ENCODE measurements at regions not wholly inside any gene's neighbourhood (a gene's known extent, or its start where the extent isn't known, plus 50 kb on each side); places are given as distances from the start of the nearest gene placed in this dataset.
"Not testable (repeated sequence)": the region's sequence is repeated elsewhere in the genome, so short reads cannot be mapped to it uniquely, and the experiment has no call there.

DNA sequence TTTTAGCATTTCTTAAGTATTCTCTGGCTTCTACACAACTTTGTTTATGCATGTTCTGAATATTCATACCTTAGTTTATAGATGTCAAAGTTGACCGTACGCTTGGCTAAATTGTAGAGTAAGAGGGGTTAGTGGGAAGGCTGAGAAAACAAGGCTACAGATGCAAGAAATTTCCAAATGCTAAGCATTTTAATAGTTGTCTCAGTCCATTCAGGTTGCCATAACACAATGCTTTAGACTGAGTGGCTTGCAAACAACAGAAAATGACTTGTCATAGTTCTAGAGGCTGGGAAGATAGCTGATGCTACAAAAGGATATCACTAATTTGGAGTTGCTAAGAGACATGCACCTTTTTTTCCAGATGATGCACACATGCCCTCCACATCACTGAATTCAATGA, 53.0 kb upstream of the C1QTNF3 start:
- DNase-seq (ENCODE audit: low spot score) = not testable (repeated sequence)

DNA sequence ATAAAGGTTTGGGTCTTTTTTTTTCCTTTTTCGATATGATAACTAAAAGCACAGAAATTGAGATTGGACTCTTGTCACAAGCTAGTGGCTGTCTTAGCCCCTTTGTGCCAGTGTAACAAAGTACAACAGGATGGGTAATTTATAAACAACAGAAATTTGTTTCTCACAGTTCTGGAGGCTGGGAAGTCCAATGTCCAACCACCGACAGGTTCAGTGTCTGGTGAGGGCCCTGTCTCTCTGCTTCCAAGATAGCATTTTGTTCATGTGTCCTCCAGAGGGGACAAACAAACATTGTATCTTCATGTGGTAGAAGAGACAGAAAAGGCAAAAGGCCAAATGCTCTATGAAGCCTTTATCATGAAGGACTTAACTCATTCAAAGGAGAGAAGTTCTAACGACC, 56.9 kb upstream of the C1QTNF3 start:
- DNase-seq (ENCODE audit: low spot score) = not testable (repeated sequence)

DNA sequence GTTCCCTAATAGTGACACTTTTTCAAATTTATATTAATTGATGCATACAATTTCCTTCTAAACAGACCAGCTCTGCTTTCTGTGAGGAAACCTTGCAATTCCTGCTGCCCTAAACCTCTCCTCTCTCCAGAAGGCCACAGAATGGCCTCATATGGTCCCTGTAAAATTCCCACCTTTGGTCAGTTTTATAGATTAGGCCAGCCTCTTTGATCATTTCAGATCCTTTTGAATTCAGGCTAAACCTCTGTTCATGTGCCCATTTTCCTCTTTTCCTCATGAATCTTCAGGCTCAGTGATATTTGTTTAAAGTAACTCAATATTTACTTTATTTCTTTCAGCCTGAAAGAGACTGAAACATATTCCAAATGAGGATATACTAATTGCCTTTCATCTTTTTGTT, 58.6 kb upstream of the C1QTNF3 start:
- not testable (repeated sequence) for DNase-seq (ENCODE audit: low spot score)

DNA sequence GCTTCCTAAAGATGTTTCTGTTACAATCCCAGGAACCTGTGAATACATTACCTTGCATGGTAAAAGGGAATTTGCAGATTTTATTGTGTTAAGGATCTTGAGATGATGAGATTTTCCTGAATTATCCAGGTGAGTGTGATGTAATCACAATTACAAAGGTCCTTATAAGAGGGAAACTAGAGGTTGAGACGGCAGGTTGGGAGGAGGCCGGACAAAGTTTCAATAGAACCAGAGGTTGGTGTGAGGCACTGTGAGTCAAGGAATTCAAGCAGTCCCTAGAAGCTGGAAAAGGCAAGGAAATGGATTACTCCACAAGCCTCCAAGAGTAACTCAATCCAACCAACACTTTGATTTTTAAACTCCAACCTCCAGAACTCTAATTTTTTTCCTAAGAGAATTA, 65.9 kb upstream of the C1QTNF3 start:
- not testable (repeated sequence) for DNase-seq (ENCODE audit: low spot score)

DNA sequence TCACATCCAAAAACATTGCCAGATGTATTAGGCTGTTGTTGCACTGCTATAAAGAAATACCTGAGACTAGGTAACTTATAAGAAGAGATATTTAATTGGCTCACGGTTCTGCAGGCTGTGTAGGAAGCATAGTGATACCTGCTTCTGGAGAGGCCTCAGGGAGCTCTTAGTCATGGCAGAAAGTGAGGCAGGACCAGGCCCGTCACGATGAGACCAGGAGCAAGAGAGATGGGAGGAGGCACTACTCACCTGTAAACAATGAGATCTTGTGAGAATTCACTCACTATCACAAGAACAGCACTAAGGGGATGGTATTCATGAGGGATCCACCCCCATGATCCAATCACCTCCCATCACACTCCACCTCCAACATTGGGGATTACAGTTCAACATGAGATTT, 81.3 kb upstream of the C1QTNF3 start:
- not testable (repeated sequence) for DNase-seq (ENCODE audit: low spot score)

DNA sequence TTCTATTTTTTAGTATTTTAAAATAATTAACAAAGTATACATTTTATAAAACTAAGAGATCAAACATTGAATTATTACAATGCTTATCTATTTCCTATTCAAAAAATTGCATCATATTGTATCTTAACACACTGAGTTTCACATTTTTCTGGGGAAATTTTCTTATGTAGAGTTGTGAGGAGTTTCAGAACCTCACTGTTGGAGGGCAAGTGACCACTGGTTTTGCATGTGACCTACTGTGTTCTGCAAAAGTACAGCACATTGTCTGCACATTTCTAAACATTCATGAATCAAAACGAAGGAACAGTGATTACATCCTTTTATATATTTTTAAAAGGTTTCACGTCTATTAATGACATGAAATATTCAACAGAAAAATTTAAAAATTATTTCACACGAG, 82.3 kb upstream of the C1QTNF3 start:
- not testable (repeated sequence) for DNase-seq (ENCODE audit: low spot score)

DNA sequence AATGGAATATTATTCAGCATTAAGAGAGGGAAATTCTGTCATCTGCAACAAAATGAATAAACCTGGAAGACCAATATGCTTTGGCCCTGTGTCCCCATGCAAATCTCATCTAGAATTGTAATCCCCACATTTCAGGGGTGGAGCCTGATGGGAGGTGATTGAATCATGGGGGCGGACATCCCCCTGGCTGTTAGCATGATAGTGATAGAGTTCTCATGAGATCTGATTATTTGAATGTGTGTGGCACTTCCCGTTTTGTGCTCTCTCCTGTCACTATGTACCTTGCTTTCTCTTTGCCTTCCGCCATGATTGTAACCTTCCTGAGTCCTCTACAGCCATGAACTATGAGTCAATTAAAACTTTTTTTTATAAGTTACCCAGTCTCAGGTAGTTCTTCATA, 83.7 kb upstream of the C1QTNF3 start:
- DNase-seq (ENCODE audit: low spot score) = not testable (repeated sequence)

DNA sequence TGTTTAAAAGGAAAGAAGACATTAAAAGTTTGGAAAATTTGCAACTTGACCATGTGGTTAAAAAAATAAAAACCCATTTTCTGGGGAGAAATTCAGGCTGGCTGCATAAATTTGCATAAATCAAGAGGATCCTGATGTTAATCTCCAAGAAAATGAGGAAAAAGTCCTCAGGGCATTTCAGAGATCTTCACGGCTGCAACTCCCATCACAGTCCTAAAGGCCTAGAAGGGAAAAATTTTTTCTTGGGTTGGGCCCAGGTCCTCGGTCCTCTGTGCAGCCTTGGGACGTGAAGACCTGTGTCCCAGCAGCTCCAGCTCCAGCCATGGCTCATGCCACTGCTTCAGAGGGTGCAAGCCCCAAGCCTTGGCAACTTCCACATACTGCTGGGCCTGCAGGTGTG, 84.8 kb upstream of the C1QTNF3 start:
- DNase-seq (ENCODE audit: low spot score) = not testable (repeated sequence)

DNA sequence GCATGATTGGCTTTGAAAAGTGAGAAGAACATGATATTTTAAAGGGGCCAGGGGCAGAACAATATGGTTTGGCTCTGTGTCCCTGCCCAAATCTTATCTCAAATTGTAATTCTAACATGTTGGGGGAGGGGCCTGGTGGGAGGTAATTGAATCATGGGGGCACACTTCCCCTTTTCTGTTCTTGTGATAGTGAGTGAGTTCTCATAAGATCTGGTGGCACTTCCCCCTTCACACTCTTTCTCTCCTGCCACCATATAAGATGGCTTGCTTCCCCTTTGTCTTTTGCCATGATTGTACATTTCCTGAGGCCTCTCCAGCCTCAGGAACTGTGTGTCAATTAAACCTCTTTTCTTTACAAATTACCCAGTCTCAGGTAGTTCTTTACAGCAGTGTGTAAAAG, 85.9 kb upstream of the C1QTNF3 start:
- not testable (repeated sequence) for DNase-seq (ENCODE audit: low spot score)

DNA sequence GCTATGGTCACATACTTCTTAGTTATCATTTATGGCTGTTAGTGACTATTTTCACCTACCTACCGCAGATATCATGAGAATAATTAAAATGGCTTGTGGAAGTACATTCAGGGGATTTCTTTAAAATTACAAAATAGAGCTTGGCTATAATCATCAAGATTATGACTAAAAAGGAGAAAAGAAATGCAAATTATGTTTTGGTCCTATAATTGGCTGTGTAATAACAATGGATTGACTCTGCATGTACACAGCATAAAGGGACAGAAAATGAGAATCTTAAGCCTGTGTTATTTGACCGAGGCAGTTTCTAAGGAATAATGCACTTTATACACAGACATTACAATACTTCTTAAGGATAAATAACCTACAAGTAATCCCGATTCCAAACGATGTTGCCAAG, 112.0 kb upstream of the C1QTNF3 start:
- DNase-seq (ENCODE audit: low spot score) = not testable (repeated sequence)

DNA sequence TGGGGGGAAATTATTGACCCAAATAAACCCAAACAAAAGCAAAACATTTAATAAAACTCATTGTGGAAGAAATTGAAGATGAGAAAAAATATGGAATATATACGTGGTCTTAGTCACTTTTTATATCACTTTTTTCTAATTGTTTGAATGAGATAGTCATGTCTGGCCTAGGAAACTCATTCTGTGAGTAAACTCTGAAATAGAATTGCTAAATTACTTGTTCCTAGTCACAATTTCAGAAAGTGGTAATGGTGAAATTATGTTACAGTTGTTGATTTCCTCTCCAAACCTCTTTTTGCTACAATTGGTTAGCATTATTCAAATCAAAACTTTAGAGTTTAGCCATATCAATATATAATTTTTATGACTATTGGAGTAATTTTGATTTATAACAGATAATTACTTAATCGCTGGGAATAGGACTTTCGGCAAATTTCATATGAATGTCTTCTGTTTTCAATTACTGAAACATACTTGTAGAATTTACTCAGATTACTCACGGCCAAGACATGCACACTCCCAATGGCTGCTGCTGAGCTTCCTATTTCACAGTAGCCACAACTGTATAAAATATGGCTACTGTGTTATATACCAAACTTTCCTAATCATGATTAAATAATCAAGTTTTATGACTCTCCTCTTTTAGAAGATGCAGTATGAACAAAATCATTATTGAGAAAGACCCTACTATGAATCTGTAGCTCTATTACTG, 113.8 kb upstream of the C1QTNF3 start:
- DNase-seq (ENCODE audit: low spot score) = not testable (repeated sequence)

DNA sequence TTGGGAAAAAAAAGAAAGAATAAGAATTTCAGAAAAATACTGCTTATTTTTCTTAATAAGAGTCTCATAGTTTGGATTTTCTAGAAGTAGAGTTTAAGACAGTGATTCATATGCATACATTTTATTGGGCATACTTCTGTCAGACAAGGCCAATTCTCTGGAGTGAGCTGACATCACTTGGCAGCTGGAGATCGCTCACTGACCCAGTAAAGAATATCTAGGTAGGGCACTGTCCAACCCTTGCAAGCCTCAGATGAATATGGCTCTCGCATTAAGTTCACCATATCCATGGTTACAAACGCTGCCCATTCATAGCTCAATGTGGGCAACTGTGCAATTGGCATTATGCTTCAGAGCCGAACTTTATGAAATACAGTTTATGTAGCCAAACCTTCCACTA, 117.9 kb upstream of the C1QTNF3 start:
- DNase-seq (ENCODE audit: low spot score) = not testable (repeated sequence)

DNA sequence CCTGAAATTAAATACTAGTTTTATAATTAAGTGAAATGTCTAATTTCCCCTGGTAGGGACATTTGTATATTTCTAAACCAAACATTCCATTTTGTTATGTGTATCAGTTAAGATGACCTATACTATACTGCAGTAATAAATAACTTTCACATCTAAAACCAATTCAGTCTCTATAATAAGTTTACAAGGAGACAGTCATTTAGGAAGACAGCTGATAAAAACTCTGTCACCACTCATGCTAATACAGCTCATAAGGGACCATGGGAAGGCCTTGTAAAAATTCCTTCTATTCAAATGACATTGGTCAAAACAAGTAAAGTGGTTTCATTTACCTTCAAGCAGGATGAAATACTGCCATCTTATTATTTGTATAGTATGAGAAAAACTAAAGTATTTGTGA, 128.4 kb upstream of the C1QTNF3 start:
- DNase-seq (ENCODE audit: low spot score) = not testable (repeated sequence)

DNA sequence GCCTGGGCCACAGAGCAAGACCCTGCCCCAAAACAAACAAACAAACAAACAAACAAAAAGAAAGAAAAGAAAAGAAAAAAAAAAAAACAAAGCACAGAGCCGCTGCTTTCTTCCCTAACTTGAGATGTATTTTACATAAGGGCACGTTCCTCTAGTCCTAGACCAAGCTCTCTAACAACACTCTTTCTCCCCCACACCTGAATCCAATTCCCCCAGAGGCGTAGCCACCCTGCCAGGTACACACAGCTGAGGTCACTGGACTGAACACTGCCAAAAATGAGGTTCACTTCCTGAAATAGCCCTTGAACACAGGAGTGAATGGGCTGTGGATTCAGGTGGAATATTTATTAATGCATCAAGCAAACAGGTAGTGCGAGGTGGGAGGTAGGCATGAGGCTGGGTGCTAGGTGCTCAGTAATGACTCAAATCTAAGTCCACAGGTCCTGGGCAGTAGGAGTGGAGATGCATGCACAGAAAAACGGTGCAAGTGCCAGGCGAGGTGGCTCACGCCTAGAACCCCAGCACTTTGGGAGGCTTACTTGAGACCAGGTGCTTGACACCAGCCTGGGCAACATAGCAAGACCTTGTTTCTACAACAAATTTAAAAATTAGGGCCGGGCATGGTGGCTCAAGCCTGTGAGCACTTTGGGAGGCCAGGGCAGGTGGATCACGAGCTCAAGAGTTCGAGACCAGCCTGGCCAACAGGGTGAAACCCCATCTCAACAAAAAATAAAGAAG, 136.6 kb upstream of the C1QTNF3 start:
- not testable (repeated sequence) for DNase-seq (ENCODE audit: low spot score)

DNA sequence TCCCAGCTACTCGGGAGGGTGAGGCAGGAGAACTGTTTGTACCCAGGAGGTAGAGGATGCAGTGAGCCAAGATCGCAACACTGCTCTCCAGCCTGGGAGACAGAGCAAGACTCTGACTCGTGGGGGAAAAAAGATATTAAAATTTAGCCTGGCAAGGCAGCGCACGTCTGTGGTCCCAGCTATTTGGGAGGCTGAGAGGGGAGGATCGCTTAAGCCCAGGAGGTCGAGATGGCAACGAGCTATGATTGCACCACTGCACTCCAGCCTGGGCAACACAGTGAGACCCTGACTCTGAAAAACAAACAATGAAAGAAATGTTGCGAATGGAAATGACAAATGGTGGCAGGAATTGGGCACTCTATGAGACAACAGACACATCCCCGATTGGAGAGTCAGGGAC, 137.2 kb upstream of the C1QTNF3 start:
- not testable (repeated sequence) for DNase-seq (ENCODE audit: low spot score)

DNA sequence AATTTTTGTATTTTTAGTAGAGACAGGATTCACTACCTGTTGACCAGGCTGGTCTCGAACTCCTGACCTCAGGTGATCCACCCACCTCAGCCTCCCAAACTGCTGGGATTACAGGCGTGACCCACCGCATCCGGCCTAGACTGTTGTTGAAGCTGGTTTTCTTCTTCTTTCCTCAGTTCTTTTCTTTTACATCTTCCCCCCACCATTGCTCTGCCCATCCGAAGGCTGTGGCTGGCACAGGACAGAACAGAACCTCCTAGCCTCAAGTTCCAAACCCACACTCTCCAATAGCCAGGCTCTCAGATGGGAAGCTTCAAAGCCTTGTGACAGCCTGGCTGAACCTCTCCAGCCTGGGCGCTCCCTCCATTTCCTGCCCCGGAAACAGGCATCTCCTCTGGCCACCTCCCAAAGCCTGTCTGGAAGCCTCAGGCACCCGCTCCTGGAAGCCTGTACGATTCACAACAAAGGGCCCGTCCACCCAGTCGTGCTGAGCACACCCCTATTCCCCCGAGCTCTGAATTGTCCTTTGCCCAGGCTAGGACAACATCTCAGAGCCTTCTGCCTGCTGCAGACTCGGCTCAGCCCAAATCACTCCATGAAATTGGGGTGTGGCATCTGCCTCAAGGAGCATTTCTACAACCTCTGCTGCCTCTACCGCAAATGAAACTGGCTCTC, 138.1 kb upstream of the C1QTNF3 start:
- not testable (repeated sequence) for DNase-seq (ENCODE audit: low spot score)

DNA sequence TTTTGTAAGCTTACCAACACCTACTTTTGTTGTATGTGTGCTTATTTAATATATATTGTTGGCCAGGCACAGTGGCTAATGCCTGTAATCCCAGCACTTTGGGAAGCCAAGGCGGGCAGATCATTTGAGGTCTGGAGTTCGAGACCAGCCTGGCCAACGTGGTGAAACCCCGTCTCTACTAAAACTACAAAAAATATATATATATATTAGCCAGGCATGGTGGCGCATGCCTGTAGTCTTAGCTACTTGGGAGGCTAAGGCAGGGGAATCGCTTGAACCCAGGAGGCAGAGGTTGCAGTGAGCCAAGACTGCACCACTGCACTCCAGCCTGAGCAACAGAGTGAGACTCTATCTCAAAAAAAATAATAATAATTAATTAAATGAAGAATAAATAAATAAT, 142.0 kb upstream of the C1QTNF3 start:
- DNase-seq (ENCODE audit: low spot score) = not testable (repeated sequence)

DNA sequence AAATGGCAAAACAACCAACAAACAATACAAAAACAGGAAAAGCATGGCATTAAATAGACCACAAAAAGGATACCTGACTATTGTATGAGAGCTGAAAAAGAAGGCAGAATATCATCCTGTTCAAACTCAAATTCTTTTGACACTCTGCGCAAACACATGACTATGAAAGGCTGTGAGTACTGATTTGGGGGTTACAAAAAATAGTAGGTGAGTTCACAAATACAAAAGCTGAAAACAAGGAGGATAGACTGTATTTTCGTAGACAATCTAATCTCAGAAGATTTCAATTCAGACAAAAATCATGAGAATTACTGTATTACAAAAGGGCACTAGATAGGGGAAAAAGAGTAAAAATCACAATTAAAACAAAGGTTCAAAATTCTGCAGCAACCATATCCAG, 142.6 kb upstream of the C1QTNF3 start:
- not testable (repeated sequence) for DNase-seq (ENCODE audit: low spot score)

DNA sequence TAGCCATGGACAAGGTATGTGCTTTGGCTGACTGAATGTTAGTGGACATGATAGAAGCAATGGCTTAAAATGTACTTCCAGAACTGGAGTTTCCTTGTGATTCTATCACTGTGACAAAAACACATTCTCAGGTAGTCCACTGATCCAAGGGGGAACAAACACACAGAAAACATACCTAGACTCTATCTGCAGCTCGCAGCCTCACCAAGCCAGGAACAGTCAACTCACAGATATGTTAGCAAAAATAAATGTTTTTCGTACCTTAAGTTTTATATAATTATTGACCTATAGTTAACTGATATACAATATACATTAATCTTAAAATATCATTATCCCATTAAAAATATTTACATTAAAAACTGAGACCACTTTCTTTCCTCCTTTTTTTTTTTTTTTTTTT, 143.1 kb upstream of the C1QTNF3 start:
- not testable (repeated sequence) for DNase-seq (ENCODE audit: low spot score)

DNA sequence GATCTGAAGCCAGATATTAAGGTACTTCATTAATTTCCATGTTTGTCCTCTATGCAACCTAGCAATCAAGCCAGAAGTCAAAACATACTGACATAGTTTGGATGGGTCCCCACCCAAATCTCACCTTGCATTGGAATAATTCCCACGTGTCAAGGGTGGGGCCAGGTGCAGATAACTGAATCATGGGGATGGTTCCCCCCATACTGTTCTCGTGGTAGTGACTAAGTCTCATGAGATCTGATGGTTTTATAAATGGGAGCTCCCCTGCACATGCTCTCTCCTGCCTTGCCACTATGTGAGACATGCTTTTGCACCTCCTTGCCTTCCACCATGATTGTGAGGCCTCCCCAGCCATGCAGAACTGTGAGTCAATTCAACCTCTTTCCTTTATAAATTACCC, 143.9 kb upstream of the C1QTNF3 start:
- not testable (repeated sequence) for DNase-seq (ENCODE audit: low spot score)

DNA sequence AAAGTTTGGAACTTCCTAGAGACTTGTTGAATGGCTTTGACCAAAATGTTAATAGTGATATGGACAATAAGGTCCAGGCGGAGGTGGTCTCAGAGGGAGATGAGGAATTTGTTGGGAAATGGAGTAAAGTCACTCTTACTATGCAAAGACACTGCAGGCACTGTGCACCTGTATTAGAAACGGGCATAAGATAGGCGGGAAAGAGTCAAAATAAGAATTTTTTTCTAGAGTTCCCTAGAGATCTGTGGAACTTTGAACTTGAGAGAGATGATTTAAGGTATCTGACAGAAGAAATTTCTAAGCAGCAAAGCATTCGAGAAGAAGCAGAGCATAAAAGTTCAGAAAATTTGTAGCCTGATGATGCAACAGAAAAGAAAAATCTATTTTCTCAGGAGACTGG, 144.4 kb upstream of the C1QTNF3 start:
- not testable (repeated sequence) for DNase-seq (ENCODE audit: low spot score)

DNA sequence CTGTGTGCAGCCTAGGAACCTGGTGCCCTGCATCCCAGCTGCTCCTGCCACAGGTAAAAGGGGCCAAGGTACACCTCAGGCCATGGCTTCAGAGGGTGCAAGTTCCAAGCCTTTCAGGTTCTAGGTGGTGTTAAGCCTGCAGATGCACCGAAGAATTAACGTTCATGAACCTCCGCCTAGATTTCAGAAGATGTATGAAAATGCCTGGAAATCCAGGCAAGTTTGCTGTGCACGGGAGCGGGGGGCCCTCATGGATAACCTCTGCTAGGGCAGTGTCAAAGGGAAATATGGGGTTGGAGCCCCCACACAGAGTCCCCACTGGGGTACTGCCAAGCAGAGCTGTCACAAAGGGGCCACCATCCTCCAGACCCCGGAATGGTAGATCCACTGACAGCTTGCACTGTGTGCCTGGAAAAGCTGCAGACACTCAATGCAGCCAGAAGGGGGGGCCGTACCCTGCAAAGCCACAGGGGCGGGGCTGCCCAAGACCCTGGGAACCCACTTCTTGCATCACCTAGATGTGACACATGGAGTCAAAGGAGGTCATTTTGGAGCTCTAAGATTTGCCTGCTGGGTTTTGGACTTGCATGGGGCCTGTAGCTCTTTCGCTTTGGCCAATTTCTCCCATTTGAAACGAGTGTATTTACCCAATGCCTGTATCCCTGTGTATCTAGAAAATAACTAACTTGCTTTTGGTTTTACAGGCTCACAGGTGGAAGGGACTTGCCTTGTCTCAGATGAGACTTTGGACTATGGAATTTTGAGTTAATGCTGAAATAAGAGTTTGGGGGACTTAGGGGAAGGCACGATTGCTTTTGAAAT, 145.2 kb upstream of the C1QTNF3 start:
- DNase-seq (ENCODE audit: low spot score) = not testable (repeated sequence)

Data from HuH-7.5 (cell line).